ENCODE measurements at regions not wholly inside any gene's neighbourhood (a gene's known extent, or its start where the extent isn't known, plus 50 kb on each side); places are given as distances from the start of the nearest gene placed in this dataset.

DNA sequence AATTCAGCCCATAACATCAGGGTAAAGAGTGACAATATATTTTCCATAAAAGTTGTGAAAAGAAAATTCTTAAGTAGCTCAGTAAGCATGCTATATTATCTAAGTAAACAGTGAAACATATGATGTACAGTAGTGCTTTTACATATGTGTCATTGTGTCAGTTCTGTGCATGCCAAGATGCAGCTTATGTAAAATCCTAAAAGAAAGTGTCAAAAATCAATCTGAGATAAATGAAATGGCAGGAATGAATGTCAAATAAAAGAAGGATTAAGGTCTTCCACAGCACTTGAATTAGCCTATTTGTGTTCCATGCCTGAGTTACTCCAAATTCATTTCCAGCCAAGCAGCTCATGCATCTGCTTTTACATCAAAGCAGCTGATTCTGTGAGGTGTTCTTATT, 452.7 kb upstream of the HS3ST1 start:
- no peak for TF ChIP-seq POLR2A (IDR thresholded peaks at IDR 0.05)
- TF ChIP-seq, protein P1, sequence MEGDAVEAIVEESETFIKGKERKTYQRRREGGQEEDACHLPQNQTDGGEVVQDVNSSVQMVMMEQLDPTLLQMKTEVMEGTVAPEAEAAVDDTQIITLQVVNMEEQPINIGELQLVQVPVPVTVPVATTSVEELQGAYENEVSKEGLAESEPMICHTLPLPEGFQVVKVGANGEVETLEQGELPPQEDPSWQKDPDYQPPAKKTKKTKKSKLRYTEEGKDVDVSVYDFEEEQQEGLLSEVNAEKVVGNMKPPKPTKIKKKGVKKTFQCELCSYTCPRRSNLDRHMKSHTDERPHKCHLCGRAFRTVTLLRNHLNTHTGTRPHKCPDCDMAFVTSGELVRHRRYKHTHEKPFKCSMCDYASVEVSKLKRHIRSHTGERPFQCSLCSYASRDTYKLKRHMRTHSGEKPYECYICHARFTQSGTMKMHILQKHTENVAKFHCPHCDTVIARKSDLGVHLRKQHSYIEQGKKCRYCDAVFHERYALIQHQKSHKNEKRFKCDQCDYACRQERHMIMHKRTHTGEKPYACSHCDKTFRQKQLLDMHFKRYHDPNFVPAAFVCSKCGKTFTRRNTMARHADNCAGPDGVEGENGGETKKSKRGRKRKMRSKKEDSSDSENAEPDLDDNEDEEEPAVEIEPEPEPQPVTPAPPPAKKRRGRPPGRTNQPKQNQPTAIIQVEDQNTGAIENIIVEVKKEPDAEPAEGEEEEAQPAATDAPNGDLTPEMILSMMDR (IDR thresholded peaks at IDR 0.05) = no peak

All from sigmoid colon (tissue), 3 donors.